Left renal cortex interstitium (tissue), 4 donors: ENCODE measurements at regions not wholly inside any gene's neighbourhood (a gene's known extent, or its start where the extent isn't known, plus 50 kb on each side); places are given as distances from the start of the nearest gene placed in this dataset.
"Not testable (repeated sequence)": the region's sequence is repeated elsewhere in the genome, so short reads cannot be mapped to it uniquely, and the experiment has no call there.

ENCODE experiments used
- DNase-seq, 4 donors: peaks; one replicate each; pipeline ENCODE4 v3.0.0-alpha.2; 2013; ENCODE audit warnings: low read depth in 4 of 4, low spot score in 2 of 4, missing footprints in 1 of 4

DNA sequence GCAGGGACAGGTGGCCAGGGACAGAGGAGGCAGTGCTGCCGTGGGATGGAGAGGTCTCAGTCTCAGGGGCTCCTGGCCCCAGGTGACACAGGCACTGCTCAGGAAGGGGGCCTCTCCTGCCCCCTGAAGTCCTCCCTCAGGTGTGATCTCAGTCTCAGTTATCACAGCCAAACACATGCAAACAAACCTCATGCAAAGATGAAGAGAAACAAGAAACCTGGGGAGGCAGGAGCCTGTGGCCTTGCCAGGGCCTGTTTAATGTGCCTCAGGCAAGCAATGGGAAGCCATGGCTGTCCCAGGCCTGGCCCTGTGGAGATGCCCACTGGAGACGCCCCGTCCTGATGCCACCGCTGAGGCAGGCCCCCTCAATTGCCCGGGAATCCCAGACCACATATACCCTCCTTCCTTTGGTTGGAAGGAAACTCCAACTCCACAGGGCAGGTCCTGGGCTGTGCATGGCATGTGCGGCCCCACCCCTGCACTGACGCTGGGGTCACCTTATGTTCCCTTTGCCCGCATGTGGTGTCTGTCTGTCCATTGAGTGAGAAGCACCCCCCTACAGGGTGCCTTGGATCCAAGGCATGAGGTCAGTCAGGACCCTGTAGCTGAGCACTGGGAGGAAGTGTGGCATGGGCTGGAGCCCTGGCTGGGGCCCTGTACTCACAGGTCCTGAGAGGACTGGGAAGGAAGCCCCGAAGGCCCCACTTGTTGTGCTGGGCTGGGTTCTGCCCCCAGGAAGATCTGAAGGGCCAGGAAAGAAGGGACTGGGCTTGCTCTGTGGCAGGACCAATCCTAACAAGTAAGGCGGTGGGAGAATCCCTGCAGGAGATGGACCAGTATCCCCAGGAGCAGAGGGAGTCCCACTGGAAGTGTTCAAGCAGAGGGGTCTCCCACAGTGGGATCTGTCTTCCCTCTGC is 68.8 kb upstream of the RAB6C start:
- no peak for DNase-seq

DNA sequence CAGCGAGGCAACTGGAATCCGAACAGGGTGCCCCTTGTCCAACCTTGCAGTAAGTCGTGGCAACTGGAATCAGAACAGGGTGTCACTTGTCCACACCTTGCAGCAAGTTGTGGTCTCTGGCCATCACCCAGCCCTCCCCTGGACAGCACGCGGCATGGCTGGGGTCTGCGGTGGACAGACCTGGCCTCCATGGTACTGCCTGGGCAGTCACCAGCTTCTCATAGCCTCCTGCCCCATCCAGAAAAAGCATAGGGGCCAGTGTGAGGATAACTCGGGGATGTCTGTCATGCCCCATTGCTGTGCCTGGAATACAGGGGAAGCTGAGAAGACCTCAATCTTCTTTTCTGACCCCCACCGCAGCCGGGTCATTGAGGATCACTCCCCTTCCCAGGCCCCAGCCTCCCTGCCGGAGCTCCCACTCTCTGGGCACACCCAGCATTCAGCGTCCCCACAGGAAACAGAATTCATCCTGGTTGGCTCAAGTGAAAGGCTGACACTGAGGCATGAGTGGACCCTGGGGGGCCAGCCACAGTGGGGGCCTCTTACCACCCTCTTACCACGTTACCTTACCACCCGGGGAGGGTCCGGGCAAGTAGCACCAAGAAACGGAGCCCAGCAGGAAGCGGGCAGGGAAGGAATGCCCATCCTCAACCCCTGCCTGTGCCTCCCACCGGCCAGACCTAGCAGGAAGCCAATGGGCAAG is 68.0 kb upstream of the RAB6C start:
- DNase-seq = no peak

DNA sequence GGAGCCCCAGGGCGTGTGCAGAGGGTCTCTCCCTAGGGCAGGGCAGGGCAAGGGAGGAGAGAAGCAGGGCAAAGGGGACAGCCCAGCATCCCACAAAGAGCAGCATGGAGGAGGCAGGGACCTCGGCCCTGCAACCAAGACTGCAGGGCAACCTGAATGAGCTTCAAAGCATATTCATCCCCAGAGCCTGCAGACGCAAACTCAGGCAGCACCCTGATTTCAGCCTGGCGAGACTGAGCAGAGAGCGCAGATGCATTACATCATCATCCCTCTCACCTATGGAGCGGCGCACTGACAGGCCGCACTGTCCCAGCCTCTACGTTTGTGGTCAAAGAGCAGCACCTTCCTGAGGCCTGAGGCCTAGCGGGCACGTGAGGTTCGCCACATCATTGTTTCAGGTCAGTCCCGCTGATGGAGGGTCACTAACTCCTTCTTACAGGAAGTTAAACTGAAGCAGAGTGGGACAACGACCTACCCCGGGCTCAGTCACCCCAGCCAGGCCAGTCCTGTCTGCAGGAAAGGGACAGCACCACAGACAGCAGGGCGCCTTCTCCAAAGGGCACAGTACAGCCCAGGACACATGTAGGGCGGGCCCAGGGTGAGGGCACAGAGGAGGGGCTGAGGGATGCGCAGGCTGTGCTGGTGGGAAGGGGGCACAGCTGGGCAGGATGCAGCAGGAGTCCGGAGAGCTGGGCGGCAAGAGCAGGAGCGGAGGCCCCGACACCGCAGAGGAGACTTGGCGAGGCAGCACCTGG is 67.2 kb upstream of the RAB6C start:
- DNase-seq = no peak

DNA sequence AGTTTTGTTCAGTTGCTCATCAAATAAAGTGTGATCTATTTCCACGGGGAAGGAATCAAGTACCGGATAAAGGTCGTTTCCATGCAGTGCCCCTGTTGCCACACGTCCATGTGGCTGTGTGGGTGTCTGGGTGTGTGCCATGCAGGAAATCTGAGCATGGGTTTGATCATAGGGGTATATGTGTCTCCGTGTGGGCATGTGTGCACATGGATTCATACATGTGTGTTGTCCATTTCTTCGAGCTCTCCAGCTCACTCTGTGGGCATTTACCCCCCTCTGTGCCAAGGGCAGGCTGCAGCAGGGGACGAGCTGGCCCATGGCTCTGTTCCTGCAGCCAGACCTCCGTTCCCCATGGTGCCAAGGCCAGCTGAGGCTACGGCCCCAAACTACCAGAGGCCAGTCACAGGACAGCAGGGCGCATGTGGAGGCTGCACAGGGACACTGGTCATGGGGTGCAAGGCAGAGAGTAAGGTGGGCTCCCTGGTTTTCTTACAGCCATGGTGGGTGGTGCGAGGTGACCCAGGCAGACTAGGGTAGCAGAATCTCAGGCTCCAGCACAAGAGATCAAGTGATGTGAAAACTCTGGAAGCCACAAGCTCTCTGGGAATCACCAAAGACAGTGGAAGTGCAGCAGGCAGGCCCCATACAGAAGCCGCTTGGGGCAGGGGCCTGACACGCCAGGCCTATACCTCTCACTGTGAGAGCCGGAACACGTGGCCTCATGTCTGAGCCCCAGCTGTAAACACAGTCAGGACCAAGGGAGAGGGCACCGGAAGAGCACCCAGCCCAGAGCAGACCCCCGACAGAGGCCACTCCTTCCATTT is 66.4 kb upstream of the RAB6C start:
- no peak for DNase-seq

DNA sequence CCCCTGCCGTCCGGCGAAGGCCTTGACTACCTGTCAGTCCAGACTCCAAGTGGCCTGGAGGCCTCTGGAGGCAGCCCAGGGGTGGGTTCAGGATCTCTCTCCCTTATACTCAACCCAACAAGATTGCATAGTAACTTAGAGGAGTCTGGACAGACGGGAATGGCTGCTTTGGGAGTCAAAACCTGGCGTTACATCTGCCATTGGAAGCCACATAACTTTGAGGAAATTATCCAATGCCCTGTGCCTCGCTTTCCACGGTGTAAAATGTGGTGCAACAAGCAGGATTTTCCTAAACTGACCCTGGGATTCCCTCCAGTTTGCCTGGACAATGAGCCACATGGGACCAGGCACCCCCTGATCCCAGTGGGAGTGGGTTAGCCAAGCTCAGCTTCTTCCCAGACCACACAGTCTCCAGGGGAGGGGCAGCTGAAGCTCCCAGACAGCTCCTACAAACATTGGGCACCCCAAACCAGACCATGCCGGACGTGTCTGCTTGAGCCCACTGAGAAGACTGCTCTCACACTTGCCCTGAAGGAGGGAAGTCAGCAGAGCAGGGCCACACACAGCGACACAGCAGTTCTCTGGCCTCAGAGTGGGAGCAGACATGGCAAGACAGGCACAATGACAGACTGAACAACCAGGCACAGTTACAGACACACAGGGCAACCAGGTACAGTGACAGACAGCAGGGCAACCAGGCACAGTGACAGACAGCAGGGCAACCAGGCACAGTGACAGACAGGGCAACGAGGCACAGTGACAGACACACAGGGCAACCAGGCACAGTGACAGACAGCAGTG is 65.6 kb upstream of the RAB6C start:
- DNase-seq = no peak

DNA sequence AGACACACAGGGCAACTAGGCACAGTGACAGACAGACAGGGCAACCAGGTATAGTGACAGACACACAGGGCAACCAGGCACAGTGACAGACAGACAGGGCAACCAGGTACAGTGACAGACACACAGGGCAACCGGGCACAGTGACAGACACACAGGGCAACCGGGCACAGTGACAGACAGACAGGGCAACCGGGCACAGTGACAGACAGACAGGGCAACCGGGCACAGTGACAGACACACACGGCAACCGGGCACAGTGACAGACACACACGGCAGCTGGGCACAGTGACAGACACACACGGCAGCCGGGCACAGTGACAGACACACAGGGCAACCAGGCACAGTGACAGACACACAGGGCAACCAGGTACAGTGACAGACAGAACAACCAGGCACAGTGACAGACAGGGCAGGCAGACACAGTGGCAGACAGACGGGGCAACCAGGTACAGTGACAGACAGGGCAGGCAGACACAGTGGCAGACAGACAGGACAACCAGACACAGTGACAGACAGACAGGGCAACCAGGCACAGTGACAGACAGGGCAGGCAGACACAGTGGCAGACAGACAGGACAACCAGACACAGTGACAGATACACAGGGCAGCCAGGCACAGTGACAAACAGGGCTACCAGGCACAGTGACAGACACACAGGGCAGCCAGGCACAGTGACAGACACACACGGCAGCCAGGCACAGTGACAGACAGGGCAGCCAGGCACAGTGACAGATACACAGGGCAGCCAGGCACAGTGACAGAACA is 64.7 kb upstream of the RAB6C start:
- DNase-seq = no peak

DNA sequence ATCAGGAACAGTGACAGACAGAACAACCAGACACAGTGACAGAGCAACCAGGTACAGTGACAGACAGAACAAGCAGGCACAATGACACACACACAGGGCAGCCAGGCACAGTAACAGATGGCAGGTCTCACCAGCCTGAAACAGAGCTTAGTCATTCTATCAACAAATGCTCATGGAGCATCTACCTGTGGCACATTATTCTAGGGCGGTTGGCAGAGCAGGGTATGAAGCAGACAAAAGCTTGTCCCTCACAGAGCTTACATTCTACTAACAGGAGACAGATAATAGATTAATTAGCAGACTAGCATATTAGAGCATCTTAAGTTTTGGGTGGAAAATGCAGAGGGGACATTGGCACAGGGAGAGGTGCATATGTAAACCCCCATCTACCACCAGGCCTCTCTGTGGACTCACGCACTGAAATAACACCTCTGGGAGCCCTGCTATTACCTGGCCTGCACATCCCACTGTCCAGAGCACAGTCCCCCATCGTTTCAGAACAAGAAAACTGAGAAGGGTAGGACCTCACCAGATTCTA is 64.1 kb upstream of the RAB6C start:
- DNase-seq = no peak

DNA sequence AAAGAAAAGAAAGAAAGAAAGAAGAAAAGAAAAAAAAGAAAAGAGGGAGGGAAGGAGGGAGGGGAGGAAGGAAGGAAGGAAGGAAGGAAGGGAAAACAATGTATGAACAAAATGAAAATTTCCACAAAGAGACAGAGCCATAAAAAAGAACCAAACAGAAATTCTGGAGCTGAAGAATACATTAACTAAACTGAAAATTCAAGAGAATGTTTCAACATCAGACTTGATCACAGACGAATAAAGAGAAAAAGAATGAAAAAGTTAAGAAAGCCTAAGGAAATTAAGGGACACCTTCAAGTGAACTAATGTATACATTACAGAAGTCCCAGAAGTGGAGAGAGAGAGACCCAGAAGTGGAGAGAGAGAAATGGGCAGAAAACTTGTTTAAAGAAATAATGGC is 60.9 kb upstream of the RAB6C start:
- DNase-seq = no peak

DNA sequence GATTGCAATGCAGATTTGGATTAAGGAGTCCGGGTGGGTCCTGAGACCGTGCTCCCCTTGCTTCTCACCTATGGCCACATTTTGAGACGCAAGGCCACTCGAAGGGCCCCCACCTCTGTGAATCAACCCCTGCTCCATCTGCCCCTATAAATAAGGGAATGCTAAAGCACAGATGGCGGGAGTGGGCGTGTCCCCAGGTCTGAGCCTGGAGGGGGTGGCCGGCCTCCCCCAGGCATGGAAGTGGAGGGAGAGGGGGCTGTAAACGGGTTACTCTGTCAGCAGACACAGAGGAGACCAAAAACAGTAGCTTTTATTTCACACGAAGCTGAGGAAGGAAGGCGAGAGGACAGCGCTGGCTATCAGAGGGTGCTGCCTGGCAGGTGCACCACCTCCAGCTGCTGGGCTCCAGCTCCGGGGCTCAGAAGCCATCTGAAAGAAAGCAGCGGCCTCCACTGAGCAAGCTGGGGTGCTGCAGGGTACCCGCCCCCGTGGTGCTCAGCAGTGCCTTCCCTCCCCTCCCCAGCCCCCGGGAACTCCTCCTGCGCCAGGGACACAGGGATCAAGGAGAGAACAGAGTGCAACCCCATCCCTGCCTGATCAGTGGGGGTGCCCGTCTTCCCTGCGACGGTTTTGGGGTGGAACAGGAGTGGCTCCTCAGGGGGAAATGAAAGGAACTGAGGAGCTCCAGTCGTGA is 56.7 kb upstream of the RAB6C start:
- DNase-seq = no peak

DNA sequence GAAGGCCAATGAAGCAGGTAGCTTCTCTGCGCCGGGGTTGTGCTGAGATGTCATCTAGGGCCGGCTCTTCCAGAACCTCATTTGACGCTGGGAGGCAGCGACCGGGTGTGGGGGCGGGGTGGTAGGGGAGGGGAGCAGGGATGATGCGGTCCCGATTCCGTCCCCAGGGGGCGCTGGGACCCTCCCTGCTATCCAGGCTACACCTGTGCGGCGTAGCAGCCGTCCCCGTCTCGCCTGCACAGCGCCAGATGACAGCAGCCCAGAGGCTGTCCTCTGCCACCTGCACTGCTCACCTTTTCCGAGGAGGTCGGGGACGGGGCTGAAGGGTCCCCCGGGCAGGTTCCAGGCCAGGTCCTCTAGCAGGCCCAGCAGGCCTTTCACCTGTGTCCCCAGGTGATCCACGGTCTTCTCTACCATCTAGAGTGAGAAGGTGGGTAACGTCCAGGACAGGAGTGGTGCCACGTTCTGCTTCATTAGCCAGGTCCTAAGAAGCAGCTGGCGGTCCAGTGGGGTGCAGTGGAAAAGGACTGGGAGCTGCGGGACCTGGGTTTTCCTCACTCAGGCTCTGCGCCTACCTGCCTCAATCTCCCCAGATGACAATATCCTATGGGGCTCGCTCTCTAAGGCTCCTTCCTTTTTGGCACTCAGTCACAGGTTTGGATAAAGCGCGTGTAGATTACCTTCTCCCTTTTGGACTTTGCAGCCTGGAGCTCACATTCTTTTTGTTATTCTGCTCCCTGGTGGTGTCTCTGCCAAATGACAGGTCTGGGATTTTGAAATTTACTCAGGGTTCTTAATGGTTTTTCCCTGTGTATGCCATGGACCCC is 56.0 kb upstream of the RAB6C start:
- DNase-seq = peak in 2 of 4 donors; percentile 52 to 56

DNA sequence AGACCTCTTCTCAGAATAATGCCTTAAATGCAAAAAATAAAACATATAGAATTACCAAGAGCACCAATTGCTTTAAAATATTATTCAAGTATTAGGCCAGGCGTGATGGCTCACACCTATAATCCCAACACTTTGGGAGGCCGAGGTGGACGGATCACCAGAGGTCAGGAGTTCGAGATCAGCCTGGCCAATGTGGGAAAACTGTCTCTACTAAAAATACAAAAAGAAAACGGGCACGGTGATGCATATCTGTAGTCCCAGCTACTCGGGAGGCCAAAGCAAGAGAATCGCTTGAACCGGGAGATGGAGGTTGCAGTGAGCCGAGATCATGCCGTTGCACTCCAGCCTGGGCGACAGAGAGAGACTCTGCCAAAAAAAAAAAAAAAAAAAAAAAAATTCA is 55.4 kb upstream of the RAB6C start:
- DNase-seq = not testable (repeated sequence)

DNA sequence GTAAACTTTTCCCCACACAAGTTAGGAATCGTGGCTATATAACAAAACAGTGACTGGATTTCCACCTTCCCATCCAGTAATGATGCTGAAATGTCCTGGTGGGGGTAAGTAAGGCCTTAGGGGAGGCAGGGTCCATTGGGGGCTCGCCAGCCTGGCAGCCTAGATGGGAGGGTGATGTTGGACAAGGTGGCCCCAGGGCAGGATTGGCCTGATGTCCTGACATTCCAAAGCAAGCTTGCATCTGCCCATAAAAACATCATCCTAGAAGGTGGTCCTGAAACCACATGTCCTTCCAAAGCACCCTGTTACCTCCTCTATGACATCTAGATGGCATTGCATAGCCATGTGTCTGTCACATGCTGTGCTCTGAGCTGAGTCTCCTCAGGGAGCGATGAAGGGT is 54.1 kb upstream of the RAB6C start:
- DNase-seq = no peak

DNA sequence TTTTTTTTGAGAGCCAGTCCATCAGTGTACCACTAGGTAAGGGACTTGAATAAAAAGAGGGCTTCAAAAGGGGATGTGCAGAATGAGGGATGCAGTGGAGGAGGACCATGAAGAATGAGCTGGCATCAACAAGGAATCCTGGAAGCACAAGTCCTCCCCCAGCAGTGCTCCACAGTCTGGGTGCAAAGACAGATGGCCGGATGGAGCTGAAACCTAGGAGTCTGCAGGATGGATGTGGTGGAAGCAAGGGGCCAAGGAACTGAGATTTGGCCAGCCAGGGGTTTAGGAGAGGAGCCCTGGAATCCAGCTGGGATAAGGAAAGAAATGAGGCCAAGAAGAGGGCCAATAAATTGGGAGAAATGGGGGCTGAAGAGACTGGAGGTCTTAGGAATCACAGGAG is 51.8 kb upstream of the RAB6C start:
- no peak for DNase-seq

DNA sequence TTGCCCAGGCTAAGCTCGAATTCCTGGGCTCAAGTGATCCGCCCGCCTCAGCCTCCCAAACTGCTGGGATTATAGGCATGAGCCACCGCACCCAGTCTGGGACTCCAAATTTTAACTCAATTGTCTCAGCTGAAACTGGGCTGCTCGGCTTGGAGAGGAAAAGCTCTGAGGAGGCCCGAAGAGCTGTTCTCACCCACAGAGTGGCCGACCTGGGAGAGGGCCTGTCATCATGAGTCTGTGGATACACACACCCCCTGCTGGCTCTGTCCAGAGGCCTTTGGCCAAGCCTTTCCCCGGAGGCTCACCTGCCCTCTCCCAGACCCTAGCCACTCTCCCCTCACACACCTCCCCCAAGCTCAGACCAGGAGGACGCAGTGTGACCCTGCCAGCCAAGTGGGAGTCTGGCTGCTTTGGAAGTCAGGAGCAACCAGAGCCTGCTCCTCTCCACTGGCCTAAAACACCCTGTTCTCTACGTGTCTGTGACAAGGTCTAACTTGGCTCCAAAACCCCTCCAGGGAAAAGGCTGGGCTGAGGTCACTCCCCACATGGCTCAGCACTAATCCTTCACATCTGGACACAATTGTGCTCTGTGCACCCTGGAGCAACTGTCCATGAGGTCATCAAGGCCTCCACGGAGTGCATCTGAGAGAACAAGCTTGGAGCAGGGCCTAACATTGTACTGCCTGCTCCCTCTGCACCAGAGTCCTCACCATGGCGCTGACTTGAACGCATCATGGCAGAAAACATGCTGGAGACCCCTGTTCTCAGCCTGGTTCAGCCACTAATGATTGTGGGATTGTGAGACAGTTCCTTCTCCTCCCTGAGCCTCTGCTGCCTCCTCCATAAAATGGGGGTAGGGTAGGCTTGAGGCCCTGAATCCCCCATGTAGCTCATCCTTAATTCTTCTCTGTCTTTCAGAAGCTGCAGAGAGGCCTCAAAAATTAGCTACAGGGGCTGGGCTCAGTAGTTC is 49.9 kb upstream of the RAB6C start:
- no peak for DNase-seq
